Neural progenitor cell (in vitro differentiated cells): ENCODE measurements at regions not wholly inside any gene's neighbourhood (a gene's known extent, or its start where the extent isn't known, plus 50 kb on each side); places are given as distances from the start of the nearest gene placed in this dataset.

Experiments
- EZH2 ChIP-seq: fragments of 200-600 bp; sonication (generic); IDR thresholded peaks from 2 replicates; pipeline ENCODE4 v1.6.1; 2017; ENCODE audit warnings: antibody characterized with exemption, mild to moderate bottlenecking, moderate library complexity
- EZH2phosphoT487 ChIP-seq: fragments of 200-600 bp; sonication (generic); IDR thresholded peaks from 2 replicates; pipeline ENCODE4 v1.6.1; 2017; ENCODE audit warnings: antibody characterized with exemption
- TF ChIP-seq, protein P1 (sequence below): fragments of 200-600 bp; sonication (generic); IDR thresholded peaks from 2 replicates; pipeline ENCODE4 v1.5.1; 2017; ENCODE audit warnings: antibody characterized with exemption, mild to moderate bottlenecking

DNA sequence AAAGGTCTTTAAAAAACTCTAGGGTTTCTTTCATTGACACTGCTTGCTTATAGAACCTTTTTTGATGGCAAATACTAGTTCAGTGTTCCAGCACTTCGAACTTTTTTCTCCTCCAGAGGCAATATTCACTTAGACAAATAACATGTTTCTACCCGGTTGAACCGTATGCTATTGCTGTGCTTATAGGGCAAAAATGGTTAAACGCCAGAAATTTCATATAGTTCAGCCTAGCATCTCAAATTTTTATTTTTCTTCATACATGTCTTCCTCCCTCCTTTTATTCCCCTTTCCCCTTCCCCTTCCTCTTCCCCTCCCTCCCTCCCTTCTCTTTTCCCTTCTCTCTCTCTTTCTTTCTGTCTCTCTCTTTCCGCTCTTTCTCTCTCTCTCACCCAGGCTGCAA is 96.9 kb upstream of the FSHR start:
- TF ChIP-seq, protein P1, sequence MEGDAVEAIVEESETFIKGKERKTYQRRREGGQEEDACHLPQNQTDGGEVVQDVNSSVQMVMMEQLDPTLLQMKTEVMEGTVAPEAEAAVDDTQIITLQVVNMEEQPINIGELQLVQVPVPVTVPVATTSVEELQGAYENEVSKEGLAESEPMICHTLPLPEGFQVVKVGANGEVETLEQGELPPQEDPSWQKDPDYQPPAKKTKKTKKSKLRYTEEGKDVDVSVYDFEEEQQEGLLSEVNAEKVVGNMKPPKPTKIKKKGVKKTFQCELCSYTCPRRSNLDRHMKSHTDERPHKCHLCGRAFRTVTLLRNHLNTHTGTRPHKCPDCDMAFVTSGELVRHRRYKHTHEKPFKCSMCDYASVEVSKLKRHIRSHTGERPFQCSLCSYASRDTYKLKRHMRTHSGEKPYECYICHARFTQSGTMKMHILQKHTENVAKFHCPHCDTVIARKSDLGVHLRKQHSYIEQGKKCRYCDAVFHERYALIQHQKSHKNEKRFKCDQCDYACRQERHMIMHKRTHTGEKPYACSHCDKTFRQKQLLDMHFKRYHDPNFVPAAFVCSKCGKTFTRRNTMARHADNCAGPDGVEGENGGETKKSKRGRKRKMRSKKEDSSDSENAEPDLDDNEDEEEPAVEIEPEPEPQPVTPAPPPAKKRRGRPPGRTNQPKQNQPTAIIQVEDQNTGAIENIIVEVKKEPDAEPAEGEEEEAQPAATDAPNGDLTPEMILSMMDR = no peak
- no peak for TF ChIP-seq EZH2phosphoT487
- no peak for TF ChIP-seq EZH2
